ENCODE measurements at regions not wholly inside any gene's neighbourhood (a gene's known extent, or its start where the extent isn't known, plus 50 kb on each side); places are given as distances from the start of the nearest gene placed in this dataset.

- TF ChIP-seq CTCF (IDR thresholded peaks at IDR 0.05) (no peak), POLR2A (IDR thresholded peaks at IDR 0.05) (no peak)
These were observed 732.0 kb downstream of the CDH18 start for GRCh38 chr5:19256036-19256435.

All from adrenal gland (tissue), 5 donors.